HL-60 (cell line): ENCODE measurements at regions not wholly inside any gene's neighbourhood (a gene's known extent, or its start where the extent isn't known, plus 50 kb on each side); places are given as distances from the start of the nearest gene placed in this dataset.

Experiments used
- CTCF ChIP-seq: IDR thresholded peaks from one replicate; pipeline ENCODE4 v1.5.1; 2011; ENCODE audit warnings: low read length, control low read depth, inconsistent platforms; ENCODE audit not compliant: insufficient read depth
- GABPA ChIP-seq: IDR thresholded peaks from 2 replicates; pipeline ENCODE4 v1.6.1; 2012; ENCODE audit warnings: low read depth
- POLR2AphosphoS5 ChIP-seq: IDR thresholded peaks from 2 replicates; pipeline ENCODE4 v1.6.1; 2012; ENCODE audit warnings: low read depth
- SPI1 ChIP-seq: IDR thresholded peaks from 2 replicates; pipeline ENCODE4 v1.6.1; 2012; ENCODE audit warnings: low read depth, mild to moderate bottlenecking, borderline replicate concordance
- TF ChIP-seq, protein P1 (sequence below): IDR thresholded peaks from 2 replicates; pipeline ENCODE4 v1.6.1; 2012; ENCODE audit warnings: low read depth; ENCODE audit not compliant: insufficient replicate concordance

DNA sequence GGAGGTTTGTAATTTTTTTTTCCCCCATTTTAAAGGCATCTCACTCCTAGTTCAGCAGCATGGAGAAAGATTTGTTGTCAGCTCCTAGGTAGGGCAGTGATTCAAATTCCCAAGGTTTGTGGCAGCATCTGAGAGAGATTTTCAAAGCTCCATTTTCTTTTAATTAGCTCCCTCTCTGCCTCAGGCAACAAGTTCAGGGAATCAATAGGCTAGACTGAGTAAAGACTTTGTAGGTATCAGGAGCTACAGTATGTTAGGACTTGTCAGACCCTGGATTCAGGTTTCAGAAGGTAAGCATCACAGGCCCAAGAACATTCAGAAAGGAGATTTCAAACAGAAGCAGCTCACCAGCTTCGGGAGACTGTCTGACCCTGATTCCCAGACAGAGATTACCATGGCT lies 273.3 kb upstream of the ERBB4 start:
- TF ChIP-seq CTCF: no peak
- TF ChIP-seq POLR2AphosphoS5: no peak
- no peak for TF ChIP-seq GABPA
- no peak for TF ChIP-seq SPI1
- TF ChIP-seq, protein P1, sequence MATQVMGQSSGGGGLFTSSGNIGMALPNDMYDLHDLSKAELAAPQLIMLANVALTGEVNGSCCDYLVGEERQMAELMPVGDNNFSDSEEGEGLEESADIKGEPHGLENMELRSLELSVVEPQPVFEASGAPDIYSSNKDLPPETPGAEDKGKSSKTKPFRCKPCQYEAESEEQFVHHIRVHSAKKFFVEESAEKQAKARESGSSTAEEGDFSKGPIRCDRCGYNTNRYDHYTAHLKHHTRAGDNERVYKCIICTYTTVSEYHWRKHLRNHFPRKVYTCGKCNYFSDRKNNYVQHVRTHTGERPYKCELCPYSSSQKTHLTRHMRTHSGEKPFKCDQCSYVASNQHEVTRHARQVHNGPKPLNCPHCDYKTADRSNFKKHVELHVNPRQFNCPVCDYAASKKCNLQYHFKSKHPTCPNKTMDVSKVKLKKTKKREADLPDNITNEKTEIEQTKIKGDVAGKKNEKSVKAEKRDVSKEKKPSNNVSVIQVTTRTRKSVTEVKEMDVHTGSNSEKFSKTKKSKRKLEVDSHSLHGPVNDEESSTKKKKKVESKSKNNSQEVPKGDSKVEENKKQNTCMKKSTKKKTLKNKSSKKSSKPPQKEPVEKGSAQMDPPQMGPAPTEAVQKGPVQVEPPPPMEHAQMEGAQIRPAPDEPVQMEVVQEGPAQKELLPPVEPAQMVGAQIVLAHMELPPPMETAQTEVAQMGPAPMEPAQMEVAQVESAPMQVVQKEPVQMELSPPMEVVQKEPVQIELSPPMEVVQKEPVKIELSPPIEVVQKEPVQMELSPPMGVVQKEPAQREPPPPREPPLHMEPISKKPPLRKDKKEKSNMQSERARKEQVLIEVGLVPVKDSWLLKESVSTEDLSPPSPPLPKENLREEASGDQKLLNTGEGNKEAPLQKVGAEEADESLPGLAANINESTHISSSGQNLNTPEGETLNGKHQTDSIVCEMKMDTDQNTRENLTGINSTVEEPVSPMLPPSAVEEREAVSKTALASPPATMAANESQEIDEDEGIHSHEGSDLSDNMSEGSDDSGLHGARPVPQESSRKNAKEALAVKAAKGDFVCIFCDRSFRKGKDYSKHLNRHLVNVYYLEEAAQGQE: no peak
